ENCODE measurements at regions not wholly inside any gene's neighbourhood (a gene's known extent, or its start where the extent isn't known, plus 50 kb on each side); places are given as distances from the start of the nearest gene placed in this dataset.

- TF ChIP-seq ZNF462 (CRISPR knock-in tag; IDR thresholded peaks at IDR 0.05) (no peak), STAT1 (IDR thresholded peaks at IDR 0.05; ENCODE audit: unreplicated experiment) (no peak), ETS1 (IDR thresholded peaks at IDR 0.05) (no peak), JUNB (IDR thresholded peaks at IDR 0.05; ENCODE audit: unreplicated experiment) (no peak), CTCF (conservative IDR thresholded peaks at IDR 0.05; ENCODE audit: low read depth in 2 of 2) (no peak), NANOG (IDR thresholded peaks at IDR 0.05; ENCODE audit: borderline replicate concordance) (no peak), ZNF114 (CRISPR knock-in tag; IDR thresholded peaks at IDR 0.05) (no peak), EZH2phosphoT487 (IDR thresholded peaks at IDR 0.05; ENCODE audit: unreplicated experiment) (no peak), CREB1 (CRISPR knock-in tag; IDR thresholded peaks at IDR 0.05; ENCODE audit: low read depth) (no peak), POLR2AphosphoS5 (IDR thresholded peaks at IDR 0.05; ENCODE audit: low read depth) (no peak)
Observed at GRCh38 chr2:204090021-204090420, 153.5 kb downstream of the ICOS start (continued).

Data from GM23338 (cell line).